Astrocyte (in vitro differentiated cells and primary cell): ENCODE measurements at regions not wholly inside any gene's neighbourhood (a gene's known extent, or its start where the extent isn't known, plus 50 kb on each side); places are given as distances from the start of the nearest gene placed in this dataset.

Experiments
- DNase-seq: peaks from one replicate; pipeline ENCODE4 v3.0.0-alpha.2; 2010; ENCODE audit warnings: low read depth
- FAIRE-seq: peaks from 2 replicates; lab custom pipeline; 2011; peaks lifted over from hg19 to GRCh38; lab: Jason Lieb, UNC
- H2AFZ ChIP-seq: 2 replicates; pipeline ENCODE4 v1.6.0; 2012; ENCODE audit warnings: low read depth, low read length, inconsistent platforms
- H3K27ac ChIP-seq: 2 replicates; pipeline ENCODE4 v1.5.1; 2011; ENCODE audit warnings: low read depth, low read length, inconsistent platforms
- H3K27me3 ChIP-seq: 2 replicates; pipeline ENCODE4 v1.6.0; 2011; ENCODE audit warnings: low read length, inconsistent platforms; ENCODE audit not compliant: insufficient read depth
- H3K36me3 ChIP-seq: 2 replicates; pipeline ENCODE4 v1.5.1; 2011; ENCODE audit warnings: low read length, inconsistent platforms; ENCODE audit not compliant: insufficient read depth
- H3K4me1 ChIP-seq: 2 replicates; pipeline ENCODE4 v1.5.1; 2011; ENCODE audit warnings: low read length, inconsistent platforms; ENCODE audit not compliant: insufficient read depth
- H3K4me2 ChIP-seq: 2 replicates; pipeline ENCODE4 v1.6.0; 2012; ENCODE audit warnings: low read length, inconsistent platforms
- H3K4me3 ChIP-seq: 2 replicates; pipeline ENCODE4 v1.5.1; 2011; ENCODE audit warnings: low read depth, mild to moderate bottlenecking, low read length, inconsistent platforms; ENCODE audit not compliant: insufficient read depth
- H3K79me2 ChIP-seq: 2 replicates; pipeline ENCODE4 v1.6.0; 2012; ENCODE audit warnings: mild to moderate bottlenecking, low read length, inconsistent platforms; ENCODE audit not compliant: insufficient read depth
- H3K9ac ChIP-seq: 2 replicates; pipeline ENCODE4 v1.6.0; 2012; ENCODE audit warnings: mild to moderate bottlenecking, low read length, inconsistent platforms
- H3K9me3 ChIP-seq: 2 replicates; pipeline ENCODE4 v1.5.1; 2012; ENCODE audit warnings: low read depth, mild to moderate bottlenecking, low read length, inconsistent platforms; ENCODE audit not compliant: insufficient read depth
- H4K20me1 ChIP-seq: 2 replicates; pipeline ENCODE4 v1.6.0; 2012; ENCODE audit warnings: low read length, inconsistent platforms; ENCODE audit not compliant: insufficient read depth
- H3K27ac Mint-ChIP-seq: one replicate; pipeline ENCODE4 v1.8.0; 2021; ENCODE audit warnings: mild to moderate bottlenecking, mixed read lengths; ENCODE audit not compliant: unreplicated experiment
- H3K27me3 Mint-ChIP-seq: one replicate; pipeline ENCODE4 v1.8.0; 2021; ENCODE audit warnings: low read depth, mixed read lengths; ENCODE audit not compliant: unreplicated experiment
- H3K36me3 Mint-ChIP-seq: one replicate; pipeline ENCODE4 v1.8.0; 2021; ENCODE audit warnings: low read depth, mixed read lengths; ENCODE audit not compliant: unreplicated experiment
- H3K4me1 Mint-ChIP-seq: one replicate; pipeline ENCODE4 v1.8.0; 2021; ENCODE audit warnings: low read depth, mixed read lengths; ENCODE audit not compliant: unreplicated experiment
- H3K4me3 Mint-ChIP-seq: one replicate; pipeline ENCODE4 v1.8.0; 2021; ENCODE audit warnings: mild to moderate bottlenecking, moderate library complexity, mixed read lengths; ENCODE audit not compliant: unreplicated experiment
- H3K9me3 Mint-ChIP-seq: one replicate; pipeline ENCODE4 v1.8.0; 2021; ENCODE audit warnings: mild to moderate bottlenecking, mixed read lengths; ENCODE audit not compliant: unreplicated experiment
- EZH2 ChIP-seq: IDR thresholded peaks from 2 replicates; pipeline ENCODE4 v1.6.1; 2012; ENCODE audit warnings: mild to moderate bottlenecking, low read length, inconsistent platforms; ENCODE audit not compliant: insufficient read depth
- TF ChIP-seq, protein P1 (sequence below): IDR thresholded peaks from 2 replicates; pipeline ENCODE4 v1.5.1; 2011; ENCODE audit warnings: low read depth, mild to moderate bottlenecking, inconsistent platforms, low read length, moderate library complexity; ENCODE audit not compliant: insufficient read depth

DNA sequence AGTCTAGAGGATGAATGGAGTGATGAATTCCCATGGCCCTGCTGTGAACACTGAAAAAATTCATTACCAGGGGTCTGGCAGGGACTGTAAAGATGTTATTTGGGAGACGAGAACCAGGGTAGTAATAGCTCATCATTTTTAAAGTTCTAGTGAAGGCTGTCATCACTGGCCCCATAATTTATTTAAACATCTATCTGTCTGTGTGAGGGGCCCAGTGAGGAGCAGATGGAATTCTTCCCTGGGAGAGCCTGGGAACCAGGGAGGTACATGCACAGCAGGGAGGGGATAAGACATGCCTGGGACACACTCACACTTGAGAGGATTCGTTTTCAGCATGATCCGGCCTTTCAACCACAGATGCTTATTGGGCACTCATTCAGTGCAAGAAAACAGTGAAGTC lies 162.0 kb downstream of the PDGFRA start:
- no peaks in the 10 kb centered on the region for H3K4me1 Mint-ChIP-seq
- H3K9me3 Mint-ChIP-seq = peaks cover 6% of the 10 kb centered on the region
- H3K9me3 ChIP-seq = no peaks in the 10 kb centered on the region
- no peak for TF ChIP-seq EZH2
- TF ChIP-seq, protein P1, sequence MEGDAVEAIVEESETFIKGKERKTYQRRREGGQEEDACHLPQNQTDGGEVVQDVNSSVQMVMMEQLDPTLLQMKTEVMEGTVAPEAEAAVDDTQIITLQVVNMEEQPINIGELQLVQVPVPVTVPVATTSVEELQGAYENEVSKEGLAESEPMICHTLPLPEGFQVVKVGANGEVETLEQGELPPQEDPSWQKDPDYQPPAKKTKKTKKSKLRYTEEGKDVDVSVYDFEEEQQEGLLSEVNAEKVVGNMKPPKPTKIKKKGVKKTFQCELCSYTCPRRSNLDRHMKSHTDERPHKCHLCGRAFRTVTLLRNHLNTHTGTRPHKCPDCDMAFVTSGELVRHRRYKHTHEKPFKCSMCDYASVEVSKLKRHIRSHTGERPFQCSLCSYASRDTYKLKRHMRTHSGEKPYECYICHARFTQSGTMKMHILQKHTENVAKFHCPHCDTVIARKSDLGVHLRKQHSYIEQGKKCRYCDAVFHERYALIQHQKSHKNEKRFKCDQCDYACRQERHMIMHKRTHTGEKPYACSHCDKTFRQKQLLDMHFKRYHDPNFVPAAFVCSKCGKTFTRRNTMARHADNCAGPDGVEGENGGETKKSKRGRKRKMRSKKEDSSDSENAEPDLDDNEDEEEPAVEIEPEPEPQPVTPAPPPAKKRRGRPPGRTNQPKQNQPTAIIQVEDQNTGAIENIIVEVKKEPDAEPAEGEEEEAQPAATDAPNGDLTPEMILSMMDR = no peak
- H3K4me3 ChIP-seq = no peak overlapping the region
- H3K27ac Mint-ChIP-seq = no peak overlapping the region
- no peaks in the 10 kb centered on the region for H3K36me3 Mint-ChIP-seq
- FAIRE-seq = no peak
- H3K36me3 ChIP-seq = no peaks in the 10 kb centered on the region
- no peaks in the 10 kb centered on the region for H3K27me3 Mint-ChIP-seq
- H3K9ac ChIP-seq = no peak overlapping the region
- no peaks in the 10 kb centered on the region for H3K4me1 ChIP-seq
- no peak overlapping the region for H3K27ac ChIP-seq
- no peaks in the 10 kb centered on the region for H3K79me2 ChIP-seq
- H3K4me3 Mint-ChIP-seq = no peak overlapping the region
- peaks cover 6% of the 10 kb centered on the region for H3K27me3 ChIP-seq
- H4K20me1 ChIP-seq = no peaks in the 10 kb centered on the region
- H2AFZ ChIP-seq = no peak overlapping the region
- no peak overlapping the region for H3K4me2 ChIP-seq
- no peak for DNase-seq

DNA sequence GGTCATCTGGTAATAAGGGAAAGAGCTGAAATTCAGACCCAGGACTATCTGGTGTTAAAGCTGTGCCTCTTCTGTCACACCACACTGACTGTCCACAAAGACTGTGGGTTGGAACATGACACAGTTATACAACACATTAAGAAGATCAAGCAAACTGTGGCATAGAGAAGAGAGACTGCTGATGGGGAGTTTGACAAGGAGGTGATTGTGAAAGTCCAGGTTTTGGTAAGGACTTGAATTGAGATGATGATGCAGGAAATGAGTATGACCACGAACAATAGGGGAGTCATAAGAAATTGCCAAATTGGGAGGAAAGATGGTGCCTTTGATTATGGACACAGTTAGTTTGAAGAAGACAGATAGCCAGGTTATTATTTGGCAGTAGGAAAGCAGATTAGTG lies 163.4 kb downstream of the PDGFRA start:
- peaks cover 2% of the 10 kb centered on the region for H3K4me1 Mint-ChIP-seq
- Histone ChIP-seq H4K20me1 (no peaks in the 10 kb centered on the region), H3K4me1 (no peaks in the 10 kb centered on the region), H3K9ac (no peak overlapping the region), H3K27me3 (peaks cover 4% of the 10 kb centered on the region), H3K79me2 (no peaks in the 10 kb centered on the region), H3K9me3 (no peaks in the 10 kb centered on the region), H3K4me3 (no peak overlapping the region), H3K36me3 (no peaks in the 10 kb centered on the region), H2AFZ (no peak overlapping the region), H3K4me2 (no peak overlapping the region), H3K27ac (no peak overlapping the region)
- H3K36me3 Mint-ChIP-seq = no peaks in the 10 kb centered on the region
- DNase-seq (no peak), FAIRE-seq (peak; percentile 52)
- no peak overlapping the region for H3K27ac Mint-ChIP-seq
- no peak for TF ChIP-seq EZH2
- TF ChIP-seq, protein P1 = no peak
- no peaks in the 10 kb centered on the region for H3K27me3 Mint-ChIP-seq
- H3K9me3 Mint-ChIP-seq = peaks cover 8% of the 10 kb centered on the region
- H3K4me3 Mint-ChIP-seq = no peak overlapping the region

DNA sequence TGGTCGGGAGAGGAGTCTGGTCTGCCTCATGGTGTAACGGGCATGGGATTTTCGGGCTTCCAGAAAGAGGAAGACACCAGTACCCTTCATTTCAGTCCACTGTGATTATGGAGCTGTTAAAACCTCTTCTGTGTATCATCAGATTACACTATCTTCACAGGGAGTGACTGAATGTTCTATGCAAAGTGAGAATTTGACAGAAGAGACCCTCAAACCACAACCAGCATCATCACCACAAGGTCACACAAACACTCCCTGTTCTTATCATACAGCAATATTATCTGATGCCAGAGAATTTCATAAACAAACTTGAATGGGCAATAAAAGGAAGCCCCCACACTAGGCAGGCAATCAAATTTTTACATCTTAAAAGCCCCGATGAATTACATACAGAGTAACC lies 164.2 kb downstream of the PDGFRA start:
- Mint-ChIP-seq H3K4me1 (peaks cover 2% of the 10 kb centered on the region), H3K27me3 (no peaks in the 10 kb centered on the region), H3K4me3 (no peak overlapping the region), H3K36me3 (no peaks in the 10 kb centered on the region), H3K27ac (no peak overlapping the region), H3K9me3 (peaks cover 8% of the 10 kb centered on the region)
- no peaks in the 10 kb centered on the region for H3K9me3 ChIP-seq
- H3K36me3 ChIP-seq = no peaks in the 10 kb centered on the region
- no peaks in the 10 kb centered on the region for H3K4me1 ChIP-seq
- no peak overlapping the region for H3K4me2 ChIP-seq
- no peaks in the 10 kb centered on the region for H3K79me2 ChIP-seq
- no peak overlapping the region for H3K9ac ChIP-seq
- no peak for FAIRE-seq
- H2AFZ ChIP-seq = no peak overlapping the region
- H4K20me1 ChIP-seq = no peaks in the 10 kb centered on the region
- H3K27me3 ChIP-seq = peaks cover 4% of the 10 kb centered on the region
- no peak for DNase-seq
- TF ChIP-seq, protein P1 = no peak
- TF ChIP-seq EZH2 = no peak
- H3K4me3 ChIP-seq = no peak overlapping the region
- no peak overlapping the region for H3K27ac ChIP-seq
